HL-60 (cell line): ENCODE measurements at regions not wholly inside any gene's neighbourhood (a gene's known extent, or its start where the extent isn't known, plus 50 kb on each side); places are given as distances from the start of the nearest gene placed in this dataset.

Experiments
- DNase-seq, 2 experiments: peaks; one replicate each; pipeline ENCODE4 v3.0.0-alpha.2; 2010 to 2020; ENCODE audit warnings: low read depth in 1 of 2, low spot score in 1 of 2
- H3K27ac ChIP-seq: fragments of 250-450 bp; sonication (Bioruptor Pico); replicated peaks from 2 replicates; pipeline ENCODE4 v1.5.1; 2020; ENCODE audit warnings: mild to moderate bottlenecking, moderate library complexity
- H3K27me3 ChIP-seq: fragments of 250-450 bp; sonication (Bioruptor Pico); 2 replicates; pipeline ENCODE4 v1.5.1; 2021; ENCODE audit warnings: mild to moderate bottlenecking, moderate library complexity; ENCODE audit not compliant: insufficient read depth, poor library complexity, severe bottlenecking
- H3K4me3 ChIP-seq: replicated peaks from 2 replicates; pipeline ENCODE4 v1.5.1; 2011; ENCODE audit warnings: mild to moderate bottlenecking, control low read depth, low read length; ENCODE audit not compliant: insufficient read depth
- CTCF ChIP-seq: IDR thresholded peaks from one replicate; pipeline ENCODE4 v1.5.1; 2011; ENCODE audit warnings: low read length, control low read depth, inconsistent platforms; ENCODE audit not compliant: insufficient read depth
- GABPA ChIP-seq: IDR thresholded peaks from 2 replicates; pipeline ENCODE4 v1.6.1; 2012; ENCODE audit warnings: low read depth
- POLR2AphosphoS5 ChIP-seq: IDR thresholded peaks from 2 replicates; pipeline ENCODE4 v1.6.1; 2012; ENCODE audit warnings: low read depth
- SPI1 ChIP-seq: IDR thresholded peaks from 2 replicates; pipeline ENCODE4 v1.6.1; 2012; ENCODE audit warnings: low read depth, mild to moderate bottlenecking, borderline replicate concordance
- TF ChIP-seq, protein P1 (sequence below): IDR thresholded peaks from 2 replicates; pipeline ENCODE4 v1.6.1; 2012; ENCODE audit warnings: low read depth; ENCODE audit not compliant: insufficient replicate concordance

DNA sequence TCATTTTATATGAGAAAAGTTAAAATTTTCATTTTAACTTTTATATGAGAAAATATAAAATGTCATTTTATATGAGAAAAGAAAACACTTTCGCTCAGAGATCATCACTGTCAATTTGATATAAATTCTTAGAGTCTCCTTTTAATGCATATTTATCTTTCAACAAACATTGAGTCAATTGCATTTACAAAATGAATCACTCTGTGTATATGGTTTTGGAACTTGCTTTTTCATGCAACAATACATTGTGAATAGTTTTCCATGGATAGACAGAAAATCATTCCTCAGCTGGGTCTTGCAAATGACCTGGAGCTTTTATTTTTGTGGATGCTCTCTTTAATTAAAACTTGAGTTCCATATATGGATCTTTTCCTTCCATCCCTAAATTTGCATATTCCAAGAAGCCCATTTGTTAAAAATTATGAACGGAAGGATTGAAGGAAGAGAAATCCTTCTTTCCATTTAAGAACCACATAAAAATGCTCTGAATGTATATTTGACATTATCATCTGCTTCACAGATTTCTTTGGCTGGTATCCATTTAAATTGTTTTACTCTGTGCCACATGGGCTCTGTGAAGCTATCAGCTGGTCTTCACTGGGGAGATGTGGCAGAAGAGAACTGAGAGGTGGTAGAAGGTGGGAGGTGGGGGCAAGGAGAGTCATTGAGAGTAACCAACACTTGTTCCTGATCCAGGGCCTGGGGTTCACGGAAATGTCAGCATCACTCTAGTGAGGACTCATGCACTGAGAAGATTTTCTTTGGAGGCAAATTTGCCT, 104.1 kb downstream of the QPCT start:
- Histone ChIP-seq H3K27me3 (no peaks in the 10 kb centered on the region), H3K27ac (no peak overlapping the region)
- TF ChIP-seq GABPA (no peak), CTCF (no peak), POLR2AphosphoS5 (no peak)
- TF ChIP-seq, protein P1, sequence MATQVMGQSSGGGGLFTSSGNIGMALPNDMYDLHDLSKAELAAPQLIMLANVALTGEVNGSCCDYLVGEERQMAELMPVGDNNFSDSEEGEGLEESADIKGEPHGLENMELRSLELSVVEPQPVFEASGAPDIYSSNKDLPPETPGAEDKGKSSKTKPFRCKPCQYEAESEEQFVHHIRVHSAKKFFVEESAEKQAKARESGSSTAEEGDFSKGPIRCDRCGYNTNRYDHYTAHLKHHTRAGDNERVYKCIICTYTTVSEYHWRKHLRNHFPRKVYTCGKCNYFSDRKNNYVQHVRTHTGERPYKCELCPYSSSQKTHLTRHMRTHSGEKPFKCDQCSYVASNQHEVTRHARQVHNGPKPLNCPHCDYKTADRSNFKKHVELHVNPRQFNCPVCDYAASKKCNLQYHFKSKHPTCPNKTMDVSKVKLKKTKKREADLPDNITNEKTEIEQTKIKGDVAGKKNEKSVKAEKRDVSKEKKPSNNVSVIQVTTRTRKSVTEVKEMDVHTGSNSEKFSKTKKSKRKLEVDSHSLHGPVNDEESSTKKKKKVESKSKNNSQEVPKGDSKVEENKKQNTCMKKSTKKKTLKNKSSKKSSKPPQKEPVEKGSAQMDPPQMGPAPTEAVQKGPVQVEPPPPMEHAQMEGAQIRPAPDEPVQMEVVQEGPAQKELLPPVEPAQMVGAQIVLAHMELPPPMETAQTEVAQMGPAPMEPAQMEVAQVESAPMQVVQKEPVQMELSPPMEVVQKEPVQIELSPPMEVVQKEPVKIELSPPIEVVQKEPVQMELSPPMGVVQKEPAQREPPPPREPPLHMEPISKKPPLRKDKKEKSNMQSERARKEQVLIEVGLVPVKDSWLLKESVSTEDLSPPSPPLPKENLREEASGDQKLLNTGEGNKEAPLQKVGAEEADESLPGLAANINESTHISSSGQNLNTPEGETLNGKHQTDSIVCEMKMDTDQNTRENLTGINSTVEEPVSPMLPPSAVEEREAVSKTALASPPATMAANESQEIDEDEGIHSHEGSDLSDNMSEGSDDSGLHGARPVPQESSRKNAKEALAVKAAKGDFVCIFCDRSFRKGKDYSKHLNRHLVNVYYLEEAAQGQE: no peak

DNA sequence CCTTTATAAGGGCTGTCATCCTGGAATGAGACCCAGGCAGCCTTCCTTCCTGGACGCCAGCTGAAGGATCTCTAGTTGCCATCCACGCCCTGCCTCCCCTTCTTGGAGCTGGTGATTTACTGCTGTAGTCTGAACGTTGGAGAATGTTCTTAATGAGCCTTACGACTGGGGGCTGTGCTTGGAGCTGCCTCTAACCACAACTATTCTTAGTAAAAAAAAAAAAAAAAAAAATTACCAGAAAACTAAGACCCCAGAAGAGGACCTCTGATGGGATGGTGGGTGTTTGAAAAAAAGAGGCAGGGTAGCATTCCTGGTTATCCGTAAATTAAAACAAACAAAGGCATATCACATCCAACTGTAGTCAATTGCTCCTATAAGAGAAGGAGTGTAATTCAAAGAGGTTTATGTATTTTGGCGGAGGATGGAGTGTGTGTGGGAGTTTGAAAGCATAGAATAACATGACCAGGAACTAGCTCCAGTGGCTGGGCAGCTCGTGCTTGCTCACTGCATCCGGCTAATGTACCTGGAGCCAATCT, 105.4 kb downstream of the QPCT start:
- Histone ChIP-seq H3K27me3 (no peaks in the 10 kb centered on the region), H3K27ac (no peak overlapping the region), H3K4me3 (no peak overlapping the region)
- no peak for TF ChIP-seq GABPA
- TF ChIP-seq, protein P1: no peak
- no peak for TF ChIP-seq CTCF
- DNase-seq: no peak

More for the DNA sequence above, 104.1 kb downstream of the QPCT start:
- DNase-seq: no peak
- H3K4me3 ChIP-seq: no peak overlapping the region

- Histone ChIP-seq H3K27ac (no peak overlapping the region), H3K4me3 (no peak overlapping the region), H3K27me3 (no peaks in the 10 kb centered on the region)
- TF ChIP-seq, protein P1: no peak
- TF ChIP-seq SPI1: no peak
- no peak for TF ChIP-seq GABPA
- no peak for TF ChIP-seq POLR2AphosphoS5
- no peak for TF ChIP-seq CTCF
- no peak for DNase-seq
Measured at GRCh38 chr2:37453027-37453426, 108.6 kb downstream of the QPCT start.
